ENCODE measurements at regions not wholly inside any gene's neighbourhood (a gene's known extent, or its start where the extent isn't known, plus 50 kb on each side); places are given as distances from the start of the nearest gene placed in this dataset.

DNA sequence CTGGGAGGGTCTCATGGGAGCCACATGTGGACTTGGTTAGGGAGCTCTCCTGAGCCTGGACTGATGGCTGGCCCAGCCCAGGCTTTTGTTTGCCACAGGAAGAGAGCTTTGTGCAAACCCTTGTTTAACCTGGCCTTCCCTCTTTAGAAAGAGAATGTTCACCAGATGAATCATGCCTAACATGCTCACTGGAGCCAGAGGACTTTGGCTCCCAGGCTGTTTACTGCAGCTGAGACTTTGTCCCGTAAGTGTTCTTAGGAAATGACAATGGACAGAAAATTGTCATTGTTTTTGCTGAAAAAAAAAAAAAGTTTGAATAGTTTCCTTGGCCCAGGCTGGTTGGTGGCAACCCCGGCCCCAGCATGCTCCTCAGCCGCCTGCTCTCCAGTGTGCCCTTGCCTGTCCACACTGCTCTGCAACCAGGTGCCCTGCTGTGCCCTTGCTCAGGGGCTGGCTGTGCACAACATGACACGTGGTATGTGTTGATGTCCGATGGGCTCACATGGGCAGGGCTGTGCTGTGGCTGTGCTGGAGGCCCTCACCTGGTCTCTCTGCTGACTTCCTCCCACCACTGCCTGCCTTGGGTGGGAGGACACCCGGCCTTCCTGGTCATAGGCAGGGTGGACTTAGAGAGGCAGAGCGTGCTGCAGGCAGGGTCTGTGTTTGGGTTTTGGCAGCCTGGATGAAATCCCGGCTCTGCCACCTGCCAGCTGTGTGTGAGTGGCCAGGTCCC lies 215.3 kb upstream of the ZNF32 start:
- no peak for DNase-seq

DNA sequence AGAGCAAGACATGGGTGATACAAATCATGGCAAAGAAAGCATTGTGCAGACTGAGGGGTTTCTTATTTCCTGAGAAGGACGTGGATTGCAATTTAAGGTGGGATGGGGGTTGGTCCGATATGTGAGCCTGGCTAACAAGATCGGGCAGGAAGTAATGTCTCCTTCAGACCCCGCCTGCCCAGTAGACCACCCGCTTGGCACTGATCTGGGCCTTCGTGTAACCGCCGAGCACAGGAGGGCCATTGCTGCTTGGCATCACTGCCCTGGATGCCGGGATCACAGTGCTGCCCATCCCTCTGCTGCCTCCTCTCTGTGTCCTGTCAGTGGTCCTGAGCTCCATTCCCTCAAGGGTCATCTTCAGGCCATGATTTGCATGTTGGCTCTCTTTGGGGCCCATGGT lies 214.6 kb upstream of the ZNF32 start:
- no peak for DNase-seq

DNA sequence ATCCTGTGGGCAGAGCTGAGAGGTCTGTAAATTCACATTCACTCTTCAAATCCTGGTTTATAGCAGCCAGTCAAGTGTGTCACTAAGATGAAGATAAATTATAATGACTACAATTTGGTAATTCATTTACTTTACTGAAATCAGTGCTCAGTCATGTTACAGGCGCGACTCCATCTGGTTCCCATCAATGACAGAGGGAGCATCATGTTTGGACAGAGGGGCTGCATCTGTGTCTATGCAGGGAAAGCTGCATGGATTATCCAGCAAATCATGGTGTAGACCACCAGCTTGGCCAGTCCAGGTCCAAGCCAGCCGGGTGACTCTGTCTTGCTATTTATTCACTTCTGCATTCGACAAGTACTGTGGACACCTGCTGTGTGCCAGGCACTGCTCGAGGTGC lies 214.1 kb upstream of the ZNF32 start:
- DNase-seq = no peak

DNA sequence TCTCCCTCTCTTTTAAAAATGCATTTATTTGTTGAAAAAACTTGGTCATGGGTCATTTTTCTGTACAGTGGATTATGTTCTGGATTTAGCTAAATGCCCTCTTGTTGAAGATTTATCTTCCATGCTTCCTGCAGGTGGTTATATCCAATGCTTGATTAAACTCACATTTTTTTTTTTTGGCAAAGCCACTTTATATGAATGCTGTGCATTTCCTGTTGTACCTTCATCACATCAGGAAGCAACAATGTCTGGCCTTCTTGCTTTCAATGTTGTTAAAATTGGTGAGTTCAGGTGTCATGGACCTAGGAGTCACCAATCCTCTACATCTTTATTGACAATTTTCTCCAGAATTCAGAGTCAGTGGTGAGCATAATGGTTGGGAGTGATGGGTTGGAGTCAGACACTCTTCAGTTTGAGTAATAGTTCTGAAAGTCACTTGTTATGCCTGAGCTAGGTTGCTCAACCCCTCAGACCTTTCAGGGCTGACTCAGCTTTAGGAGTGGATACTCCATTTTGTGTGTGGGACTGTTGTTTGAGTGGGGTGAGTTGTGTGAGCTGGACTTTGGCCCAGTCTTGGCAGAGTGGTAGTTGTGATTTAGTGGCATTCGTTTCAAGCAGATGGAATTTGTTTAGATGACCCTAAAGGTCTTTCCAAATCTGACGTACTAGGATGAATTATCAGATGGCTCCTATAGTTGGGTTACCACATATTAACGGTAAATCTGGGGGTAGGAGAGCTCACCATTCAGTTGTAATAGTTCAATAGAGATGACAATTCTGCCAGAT lies 213.5 kb upstream of the ZNF32 start:
- DNase-seq = no peak

DNA sequence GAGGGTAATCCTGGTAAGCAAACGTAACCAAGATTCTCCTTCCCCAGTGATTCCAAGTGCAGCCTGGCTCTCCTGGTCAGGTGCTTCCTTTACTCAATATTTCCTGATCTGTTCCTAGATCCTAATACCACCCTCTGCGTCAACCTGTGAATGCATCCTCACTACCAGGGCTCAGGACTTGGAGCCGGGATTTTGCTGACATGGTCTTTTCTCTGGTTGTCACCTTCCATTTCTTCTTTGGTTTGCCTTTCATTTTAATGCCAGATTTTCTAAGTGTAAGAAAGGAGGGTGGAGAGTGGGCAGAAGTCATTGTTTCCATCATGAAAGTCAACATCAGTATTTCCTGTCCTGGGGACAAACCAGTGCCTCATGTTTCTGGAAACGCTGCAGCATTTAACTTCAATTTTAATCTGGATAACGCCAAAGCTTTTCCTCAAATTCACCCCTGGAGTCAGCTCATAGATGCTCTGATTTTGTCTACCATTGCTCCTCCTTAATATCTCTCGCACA lies 210.4 kb upstream of the ZNF32 start:
- no peak for DNase-seq

DNA sequence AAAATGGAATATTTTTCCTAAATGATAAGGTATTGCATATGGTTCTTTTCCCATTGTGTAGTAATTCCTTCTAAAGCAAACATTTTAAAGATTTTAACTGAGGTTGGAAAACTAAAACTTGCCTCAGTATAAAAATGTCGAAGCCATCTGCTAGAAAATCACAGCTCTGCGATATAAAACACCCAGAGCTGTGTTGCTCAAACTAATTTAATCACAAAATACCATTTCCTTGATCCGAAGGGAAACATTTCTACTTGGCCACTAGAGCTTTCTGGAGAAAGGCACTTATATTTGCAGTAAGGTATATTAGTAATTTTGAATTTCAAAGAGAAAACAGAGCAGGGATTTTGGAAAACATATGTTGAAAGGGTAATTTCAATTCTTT lies 209.2 kb upstream of the ZNF32 start:
- DNase-seq = no peak

DNA sequence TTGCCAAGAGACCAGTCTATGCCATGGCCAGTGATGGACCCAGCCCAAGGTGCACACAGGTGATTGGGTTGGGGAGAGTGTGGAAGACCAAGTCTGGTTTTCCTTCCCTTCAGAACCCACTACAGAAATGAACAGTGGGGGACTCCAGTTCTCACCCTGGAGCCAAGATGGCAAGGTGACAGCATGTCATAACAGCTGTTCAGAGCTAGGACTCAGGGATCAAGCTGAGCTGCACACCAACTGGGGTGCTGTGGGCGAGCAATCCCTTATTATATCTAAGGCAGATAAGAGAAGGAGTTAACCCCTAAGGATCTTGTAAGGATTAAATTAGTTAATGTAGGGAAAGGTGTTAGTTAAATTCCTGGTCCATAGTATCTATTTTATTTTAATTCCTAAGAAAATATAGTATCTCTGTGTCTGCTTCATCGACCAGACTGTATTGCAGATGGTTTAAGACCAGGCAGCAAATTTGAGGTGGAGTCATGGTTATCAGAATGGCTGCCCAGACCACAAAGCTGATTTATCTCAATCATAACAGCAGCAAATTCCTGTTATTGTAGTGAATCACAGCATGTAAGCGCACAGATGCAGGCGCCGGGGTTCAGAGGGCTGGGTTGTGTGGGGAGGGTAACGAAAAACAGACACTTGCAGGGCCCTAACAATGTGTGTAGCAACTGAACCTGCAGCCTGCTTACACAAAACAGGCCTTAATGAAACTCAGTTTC lies 208.7 kb upstream of the ZNF32 start:
- no peak for DNase-seq

DNA sequence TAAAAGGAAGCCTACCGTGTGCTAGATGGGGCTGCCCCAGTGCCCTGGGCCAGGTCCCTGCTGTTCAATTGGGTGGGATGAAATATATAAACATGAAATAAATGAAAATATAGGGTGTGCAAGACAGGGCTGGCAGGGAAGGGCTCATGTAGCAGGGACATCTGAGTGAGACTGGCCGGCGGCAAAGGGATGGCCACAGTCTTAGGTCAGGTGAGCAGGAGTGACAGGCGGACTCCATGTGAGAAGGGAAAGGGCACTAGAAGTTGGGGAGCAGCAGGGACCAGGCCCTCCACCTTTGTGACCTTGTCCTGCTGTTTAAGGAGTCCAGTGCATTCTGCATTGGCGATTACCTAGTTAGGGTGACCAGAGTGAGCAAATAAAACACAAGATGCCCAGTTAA lies 207.6 kb upstream of the ZNF32 start:
- no peak for DNase-seq

DNA sequence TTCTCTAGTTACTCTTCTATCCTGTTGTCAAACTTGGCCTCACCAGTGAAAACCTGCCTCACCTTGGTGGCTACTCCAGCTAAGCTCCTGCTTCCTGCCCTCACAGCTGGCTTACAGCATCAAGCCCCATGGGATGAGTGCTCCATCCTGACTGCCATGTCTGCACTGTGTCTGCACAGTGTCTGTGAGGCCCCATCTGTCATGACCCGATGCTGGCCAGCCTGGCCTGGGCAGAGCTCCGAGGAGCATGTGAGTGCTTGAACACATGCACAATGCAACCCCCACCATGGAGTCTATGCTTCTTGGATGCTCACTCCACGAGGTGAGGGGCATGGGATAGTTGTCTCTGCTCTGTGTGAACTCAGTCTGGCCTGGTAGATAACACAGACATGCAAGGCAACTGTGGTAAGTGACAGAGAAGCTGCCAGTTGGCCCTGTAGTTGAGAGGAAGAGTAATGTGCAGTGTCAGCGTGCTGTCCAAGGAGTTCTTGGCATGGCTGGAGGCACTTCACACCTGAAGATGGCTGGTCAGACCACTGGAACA lies 207.1 kb upstream of the ZNF32 start:
- DNase-seq = no peak

DNA sequence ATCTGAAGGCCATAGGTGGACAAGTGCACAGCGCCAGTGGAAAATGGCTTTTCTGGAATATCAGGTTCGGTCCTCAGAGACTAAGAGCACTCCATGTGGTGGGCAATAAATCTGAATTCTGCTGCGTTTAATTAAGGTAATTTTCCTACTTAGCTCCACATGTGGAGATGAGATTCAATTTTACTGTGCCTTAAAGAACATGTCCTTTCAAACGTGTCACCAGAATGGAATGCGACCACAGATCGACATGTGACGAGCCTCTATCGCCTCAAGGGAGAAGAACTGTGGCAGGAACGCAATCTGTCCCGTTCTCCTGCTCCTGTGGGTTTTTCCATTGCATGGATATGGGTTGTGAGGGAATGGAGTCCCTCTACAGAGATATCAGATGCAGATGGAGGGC lies 205.3 kb upstream of the ZNF32 start:
- DNase-seq = no peak

DNA sequence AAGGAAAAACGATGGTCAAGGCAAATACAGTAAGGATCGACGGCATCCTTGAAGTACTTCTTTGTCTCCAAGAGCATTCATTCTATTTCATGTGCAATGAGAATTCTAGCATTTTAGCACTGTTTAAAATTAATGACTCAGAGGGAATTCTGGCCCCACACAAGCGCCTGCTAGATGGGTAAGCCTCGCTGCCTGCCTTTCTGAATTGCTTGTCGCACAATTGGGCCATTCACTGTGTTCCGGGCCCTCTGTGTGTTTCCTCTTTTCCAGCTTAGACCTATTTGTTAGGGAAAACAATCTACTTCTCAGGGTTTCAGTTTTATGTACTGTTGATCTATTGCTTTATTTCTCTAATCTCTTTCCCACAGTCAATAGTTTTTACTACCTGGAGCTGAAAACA lies 204.7 kb upstream of the ZNF32 start:
- no peak for DNase-seq

DNA sequence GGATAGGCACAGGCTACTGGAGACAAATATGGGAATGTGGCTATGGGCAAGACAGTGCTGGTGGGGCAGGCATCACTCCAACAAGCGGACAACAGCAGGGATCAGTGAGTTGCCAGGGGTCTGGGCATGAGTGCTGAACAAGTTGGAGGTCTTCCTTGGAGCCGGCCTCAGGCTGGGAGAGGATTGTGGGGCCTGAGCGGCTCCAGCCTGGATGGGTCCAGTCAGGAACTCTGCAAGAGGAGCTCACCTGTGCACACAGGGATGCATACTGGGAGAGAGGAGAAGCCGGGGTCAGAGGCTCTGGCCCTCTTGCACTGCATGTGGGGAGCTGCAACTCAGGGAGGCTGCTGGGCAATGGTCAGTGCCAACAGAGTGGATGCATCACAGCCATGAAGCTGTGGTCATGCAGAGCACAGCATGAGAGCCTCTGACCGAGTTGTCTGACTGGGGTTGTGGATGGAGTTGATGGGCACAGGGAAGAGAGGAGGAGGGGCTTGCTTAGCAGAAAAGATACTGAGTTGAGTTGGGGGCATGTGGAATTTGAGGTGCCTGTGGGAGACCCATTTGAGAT lies 204.0 kb upstream of the ZNF32 start:
- no peak for DNase-seq

DNA sequence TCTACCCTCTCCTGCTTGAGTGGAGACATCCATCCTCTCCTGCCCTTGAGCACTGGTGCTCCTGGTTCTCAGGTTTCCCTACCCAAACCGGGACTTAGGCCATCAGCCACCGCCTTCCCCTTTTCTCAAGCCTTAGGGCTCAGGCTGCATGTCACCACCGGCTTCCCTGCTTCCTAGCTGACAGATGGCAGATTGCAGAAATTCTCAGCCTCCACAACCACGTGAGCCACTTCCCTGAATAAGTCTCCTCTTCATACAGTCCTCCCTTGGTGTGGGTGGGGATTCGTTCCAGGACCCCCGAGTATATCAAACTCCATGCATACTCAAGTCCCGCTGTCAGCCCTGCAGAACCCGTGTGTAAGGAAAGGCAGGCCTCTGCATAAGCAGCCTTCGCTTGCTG lies 203.5 kb upstream of the ZNF32 start:
- no peak for DNase-seq

DNA sequence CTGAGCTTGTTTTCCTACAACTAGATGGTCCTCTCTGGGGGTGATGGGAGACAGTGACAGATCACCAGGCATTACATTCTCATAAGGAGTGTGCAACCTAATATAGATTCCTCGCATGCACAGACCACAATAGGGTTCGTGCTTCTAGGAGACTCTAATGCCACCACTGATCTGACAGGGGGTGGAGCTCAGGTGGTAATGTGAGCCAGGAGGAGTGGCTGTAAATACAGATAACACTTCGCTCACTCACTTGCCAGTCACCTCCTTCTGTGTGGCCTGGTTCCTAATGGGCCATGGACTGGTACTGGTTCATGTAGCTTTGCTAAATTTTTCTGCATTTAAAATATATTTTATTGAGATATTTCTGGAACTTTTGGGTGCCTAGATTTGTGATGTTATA lies 202.3 kb upstream of the ZNF32 start:
- DNase-seq = no peak

DNA sequence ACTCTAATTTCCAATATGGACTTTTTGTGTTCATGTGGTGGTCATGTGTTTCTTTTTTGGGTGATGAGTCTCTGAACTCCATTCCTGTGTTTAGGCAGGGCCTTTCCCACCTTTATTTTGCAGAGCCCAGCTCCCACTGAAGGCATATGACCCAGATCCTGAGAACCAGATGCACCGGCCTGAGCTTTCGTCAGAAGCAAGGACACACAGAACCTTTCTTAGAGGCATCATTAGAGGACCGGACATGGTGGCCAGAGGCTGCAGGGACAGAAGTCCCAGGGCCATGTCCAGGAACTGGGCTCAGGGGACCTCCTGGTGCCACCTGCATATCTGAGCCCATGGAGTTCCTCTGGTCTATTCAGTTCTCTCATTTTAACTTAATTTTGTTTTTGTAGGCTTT lies 200.9 kb upstream of the ZNF32 start:
- no peak for DNase-seq

DNA sequence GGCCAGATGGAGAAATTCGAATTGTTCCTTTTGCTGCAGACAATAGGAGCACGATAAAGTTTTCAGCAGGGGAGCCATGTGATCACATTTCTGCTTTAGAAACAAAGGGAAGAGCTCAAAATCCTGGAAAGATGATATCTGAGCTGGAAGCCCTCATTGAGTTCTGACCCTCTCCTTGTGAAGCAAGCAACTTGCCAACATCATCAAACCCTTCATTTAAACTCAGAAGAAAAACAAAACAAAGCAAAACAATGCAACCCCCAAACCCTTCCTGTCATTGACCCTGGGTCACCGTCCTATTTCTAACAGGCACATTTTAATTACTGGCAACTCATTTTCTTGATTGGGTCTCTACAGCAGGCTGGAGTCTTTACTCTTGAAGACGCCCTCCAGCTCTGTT lies 198.3 kb upstream of the ZNF32 start:
- no peak for DNase-seq

DNA sequence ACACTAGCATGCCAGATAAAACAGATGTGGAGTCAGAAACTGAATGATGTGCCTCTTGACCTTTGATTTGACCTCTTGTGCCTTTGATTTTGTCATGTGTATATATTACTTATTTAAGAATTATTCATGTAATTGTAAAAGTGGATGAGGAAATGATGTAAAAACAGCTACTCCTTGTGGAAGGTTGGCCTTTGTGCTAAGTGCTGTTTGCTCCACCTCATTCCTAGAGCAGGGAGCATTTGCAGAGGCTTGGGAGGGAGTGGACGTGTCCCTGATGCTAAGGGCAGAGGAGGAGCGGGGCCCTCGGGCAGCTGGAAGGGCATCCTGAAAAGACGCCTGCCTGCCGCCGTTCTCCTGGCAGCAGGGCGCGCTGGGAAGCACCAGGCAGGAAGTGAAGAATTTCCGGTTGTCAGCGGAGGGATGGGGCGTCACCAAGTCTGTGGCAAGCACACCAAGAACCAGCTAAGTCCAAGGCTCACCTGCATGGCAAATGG lies 197.6 kb upstream of the ZNF32 start:
- DNase-seq = peak; percentile 65

DNA sequence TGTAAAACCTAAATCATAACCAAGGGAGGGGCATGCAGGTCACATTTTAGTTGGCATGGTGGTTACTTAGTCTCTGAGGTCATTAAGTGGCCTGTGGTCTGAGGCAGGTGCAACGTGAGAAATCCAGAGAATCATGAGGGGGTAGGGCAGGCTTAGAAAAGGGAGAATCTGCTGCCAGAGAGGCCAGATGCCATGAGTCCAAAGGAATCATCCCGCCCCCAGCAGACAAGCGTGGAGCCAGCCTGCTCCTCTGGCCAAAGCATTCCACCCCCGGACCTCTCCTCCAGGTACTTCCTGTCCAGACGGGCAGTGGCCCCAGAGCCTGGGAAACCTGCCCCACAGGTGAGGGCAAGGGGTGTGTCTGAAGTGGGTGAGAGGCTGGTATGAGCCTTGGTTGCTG lies 196.4 kb upstream of the ZNF32 start:
- no peak for DNase-seq

DNA sequence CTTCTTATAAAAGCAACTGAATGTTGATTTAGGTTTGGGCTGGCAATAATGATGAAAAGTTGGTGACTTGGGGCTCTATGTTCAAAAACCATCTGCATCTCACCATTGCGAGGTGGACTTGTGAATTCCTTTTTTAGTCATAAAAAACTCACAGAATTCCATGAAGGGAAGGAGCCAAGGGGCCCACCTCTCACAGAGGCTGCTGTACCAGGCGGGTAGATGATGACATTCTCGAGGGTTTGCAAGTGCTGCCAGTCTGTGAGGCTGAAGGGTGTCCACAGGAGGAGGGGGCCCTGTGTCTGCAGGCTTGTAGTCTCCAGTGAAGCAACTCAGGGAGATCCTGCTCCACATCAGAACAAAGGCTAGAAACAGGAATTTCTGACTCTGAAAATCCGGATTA lies 195.5 kb upstream of the ZNF32 start:
- no peak for DNase-seq

DNA sequence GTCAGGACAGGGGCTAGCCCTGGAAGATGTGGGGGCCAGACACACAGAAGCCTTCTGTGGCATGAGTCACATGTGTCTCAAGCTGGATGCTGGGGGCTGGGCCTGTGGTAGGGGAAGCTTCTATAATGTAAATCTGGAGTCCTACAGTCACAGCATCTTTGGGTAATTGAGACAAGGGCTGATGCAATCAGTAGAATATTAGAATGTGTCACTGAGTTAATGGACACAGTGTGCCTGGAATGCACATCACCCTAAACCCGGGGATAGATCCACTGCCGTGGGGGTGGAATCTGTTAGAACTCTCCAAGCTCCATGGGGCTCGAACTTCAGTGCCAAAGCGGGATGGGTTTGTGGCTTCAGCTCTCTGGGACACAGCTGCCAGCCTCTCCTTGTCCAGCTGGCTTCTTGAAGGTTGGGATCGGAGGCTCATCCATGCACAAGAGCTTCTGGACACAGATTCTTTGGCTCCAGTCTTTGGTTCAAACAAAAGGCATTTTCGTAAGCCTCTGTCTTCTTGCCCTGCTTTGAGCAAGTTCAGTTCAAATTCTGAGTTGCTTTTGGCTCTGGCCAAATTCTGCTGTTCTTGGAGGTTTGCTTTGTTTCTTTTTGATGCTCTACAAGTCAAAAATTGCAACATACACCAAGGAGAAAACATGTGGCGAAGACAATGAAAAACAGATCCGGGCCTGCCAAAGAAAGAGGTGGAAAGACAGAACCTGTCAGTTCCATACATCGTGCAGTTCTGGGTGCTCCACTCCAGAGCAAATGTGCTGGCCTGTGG lies 194.8 kb upstream of the ZNF32 start:
- no peak for DNase-seq

DNA sequence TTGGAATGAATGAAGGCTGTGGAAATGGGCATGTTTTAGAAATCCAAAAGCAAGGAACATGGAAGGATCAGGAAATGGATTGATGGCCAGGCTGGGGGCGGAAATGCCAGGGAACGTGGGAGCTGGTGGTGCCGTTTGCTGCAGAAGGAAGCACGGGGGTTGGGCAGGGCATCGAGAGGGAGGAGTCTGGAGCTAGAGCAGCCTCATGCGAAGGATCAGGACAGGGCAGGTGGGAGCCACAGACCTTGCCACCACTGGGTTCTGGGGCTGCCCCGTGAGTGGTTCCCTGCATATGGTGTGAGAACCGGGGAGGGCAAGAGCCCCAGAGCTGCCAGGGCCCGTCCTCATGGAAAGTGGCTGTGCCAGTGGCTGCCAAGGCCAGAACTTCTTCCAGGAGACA lies 193.8 kb upstream of the ZNF32 start:
- DNase-seq = no peak

DNA sequence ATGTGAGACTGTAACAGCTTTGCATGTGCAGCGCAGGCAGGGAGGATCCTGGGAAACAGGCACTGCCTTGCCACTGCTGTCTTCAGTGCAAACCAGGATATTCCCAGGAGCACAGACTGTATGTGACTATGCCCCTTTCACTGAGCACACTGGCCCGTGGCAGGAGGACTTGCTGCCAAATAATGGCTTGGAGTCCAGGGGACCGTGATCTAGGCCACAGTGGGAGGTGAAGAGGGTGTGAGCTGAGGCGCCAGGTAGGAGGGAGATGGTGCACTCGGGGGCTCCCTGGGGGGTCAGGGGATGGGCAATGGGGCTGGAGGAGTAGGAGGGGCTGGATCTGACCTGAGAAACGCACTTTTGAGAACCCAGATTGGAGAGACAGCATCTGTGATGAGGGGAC lies 193.4 kb upstream of the ZNF32 start:
- no peak for DNase-seq

Measured in CD4-positive, alpha-beta T cell treated with Interleukin-17A for 4 hours (primary cell).